ENCODE measurements at regions not wholly inside any gene's neighbourhood (a gene's known extent, or its start where the extent isn't known, plus 50 kb on each side); places are given as distances from the start of the nearest gene placed in this dataset.

- DNase-seq (no peak), ATAC-seq (ENCODE audit: low read depth in 2 of 2) (no peak)
- Mint-ChIP-seq H3K36me3 (peaks cover 0 to 12% of the 10 kb centered on the region in 2 donors), H3K4me1 (no peaks in the 10 kb centered on the region), H3K4me3 (no peak overlapping the region), H3K27ac (no peak overlapping the region), H3K27me3 (no peaks in the 10 kb centered on the region), H3K9me3 (peaks cover 0 to 8% (median 0%) of the 10 kb centered on the region in 7 donors)
These were observed 258.5 kb downstream of the OMA1 start for GRCh38 chr1:58287894-58288623.

- Mint-ChIP-seq H3K27me3 (no peaks in the 10 kb centered on the region), H3K4me3 (no peak overlapping the region), H3K9me3 (peaks cover 0 to 8% (median 0%) of the 10 kb centered on the region in 7 donors), H3K4me1 (no peaks in the 10 kb centered on the region), H3K36me3 (peaks cover 0 to 8% of the 10 kb centered on the region in 2 donors), H3K27ac (no peak overlapping the region)
- DNase-seq (no peak), ATAC-seq (ENCODE audit: low read depth in 2 of 2) (no peak)
These were observed 262.4 kb downstream of the OMA1 start for GRCh38 chr1:58284225-58284510.

- DNase-seq (no peak), ATAC-seq (ENCODE audit: low read depth in 2 of 2) (no peak)
- no peaks in the 10 kb centered on the region for H3K4me1 Mint-ChIP-seq
- H3K4me3 Mint-ChIP-seq, result no peak overlapping the region
- no peak overlapping the region for H3K27ac Mint-ChIP-seq
- no peaks in the 10 kb centered on the region for H3K27me3 Mint-ChIP-seq
- peaks cover 0 to 8% (median 0%) of the 10 kb centered on the region in 7 donors for H3K9me3 Mint-ChIP-seq
- peaks cover 0 to 8% of the 10 kb centered on the region in 2 donors for H3K36me3 Mint-ChIP-seq
These were observed 262.9 kb downstream of the OMA1 start for GRCh38 chr1:58283388-58284224.

GRCh38 chr1:58282623-58283387 is 263.7 kb downstream of the OMA1 start:
- Mint-ChIP-seq H3K27me3 (no peaks in the 10 kb centered on the region), H3K36me3 (peaks cover under 1 to 8% of the 10 kb centered on the region in 2 donors), H3K4me1 (no peaks in the 10 kb centered on the region), H3K27ac (no peak overlapping the region), H3K4me3 (no peak overlapping the region), H3K9me3 (peaks cover 0 to 5% (median 0%) of the 10 kb centered on the region in 7 donors)
- no peak for ATAC-seq (ENCODE audit: low read depth in 2 of 2)
- DNase-seq, result no peak

GRCh38 chr1:58266242-58266641 is 280.3 kb downstream of the OMA1 start:
- Mint-ChIP-seq H3K9me3 (peaks cover 0 to 6% (median 0%) of the 10 kb centered on the region in 7 donors), H3K36me3 (no peaks in the 10 kb centered on the region), H3K27me3 (peaks cover 0 to 4% (median 0%) of the 10 kb centered on the region in 3 donors), H3K4me3 (no peak overlapping the region), H3K4me1 (no peaks in the 10 kb centered on the region), H3K27ac (no peak overlapping the region)
- DNase-seq (no peak), ATAC-seq (ENCODE audit: low read depth in 2 of 2) (no peak)

GRCh38 chr1:58264462-58264861 is 282.1 kb downstream of the OMA1 start:
- no peaks in the 10 kb centered on the region for H3K36me3 Mint-ChIP-seq
- H3K4me3 Mint-ChIP-seq, result no peak overlapping the region
- H3K27ac Mint-ChIP-seq, result no peak overlapping the region
- H3K4me1 Mint-ChIP-seq, result no peaks in the 10 kb centered on the region
- ATAC-seq (ENCODE audit: low read depth in 2 of 2), result no peak
- H3K27me3 Mint-ChIP-seq, result peaks cover 0 to 4% (median 0%) of the 10 kb centered on the region in 3 donors
- peaks cover 0 to 6% (median 0%) of the 10 kb centered on the region in 7 donors for H3K9me3 Mint-ChIP-seq
- no peak for DNase-seq

GRCh38 chr1:58262702-58263101 is 283.8 kb downstream of the OMA1 start:
- H3K9me3 Mint-ChIP-seq, result peaks cover 0 to 6% (median 0%) of the 10 kb centered on the region in 7 donors
- no peak overlapping the region for H3K4me3 Mint-ChIP-seq
- H3K27ac Mint-ChIP-seq, result no peak overlapping the region
- DNase-seq (no peak), ATAC-seq (ENCODE audit: low read depth in 2 of 2) (no peak)
- H3K4me1 Mint-ChIP-seq, result no peaks in the 10 kb centered on the region
- peaks cover 0 to 4% (median 0%) of the 10 kb centered on the region in 3 donors for H3K27me3 Mint-ChIP-seq
- no peaks in the 10 kb centered on the region for H3K36me3 Mint-ChIP-seq

GRCh38 chr1:58258082-58258481 is 288.4 kb downstream of the OMA1 start:
- peaks cover 0 to 3% (median 3%) of the 10 kb centered on the region in 3 donors for H3K27me3 Mint-ChIP-seq
- peaks cover 0 to 8% (median 5%) of the 10 kb centered on the region in 7 donors for H3K9me3 Mint-ChIP-seq
- no peaks in the 10 kb centered on the region for H3K36me3 Mint-ChIP-seq
- peak overlapping the region in 1 of 8 donors; percentile 51 for H3K4me3 Mint-ChIP-seq
- ATAC-seq (ENCODE audit: low read depth in 2 of 2), result no peak
- DNase-seq, result no peak
- H3K27ac Mint-ChIP-seq, result no peak overlapping the region
- no peaks in the 10 kb centered on the region for H3K4me1 Mint-ChIP-seq

GRCh38 chr1:58257003-58257402 is 289.5 kb downstream of the OMA1 start:
- H3K27me3 Mint-ChIP-seq, result peaks cover 0 to 9% (median 5%) of the 10 kb centered on the region in 3 donors
- ATAC-seq (ENCODE audit: low read depth in 2 of 2), result no peak
- H3K36me3 Mint-ChIP-seq, result no peaks in the 10 kb centered on the region
- DNase-seq, result no peak
- H3K27ac Mint-ChIP-seq, result no peak overlapping the region
- no peak overlapping the region for H3K4me3 Mint-ChIP-seq
- H3K4me1 Mint-ChIP-seq, result no peaks in the 10 kb centered on the region
- peaks cover 0 to 8% (median 5%) of the 10 kb centered on the region in 7 donors for H3K9me3 Mint-ChIP-seq

GRCh38 chr1:58256546-58256945 is 290.0 kb downstream of the OMA1 start:
- no peaks in the 10 kb centered on the region for H3K36me3 Mint-ChIP-seq
- ATAC-seq (ENCODE audit: low read depth in 2 of 2), result no peak
- H3K4me1 Mint-ChIP-seq, result no peaks in the 10 kb centered on the region

GRCh38 chr1:58256041-58256440 is 290.5 kb downstream of the OMA1 start:
- no peaks in the 10 kb centered on the region for H3K36me3 Mint-ChIP-seq
- peaks cover 8 to 15% (median 12%) of the 10 kb centered on the region in 3 donors for H3K27me3 Mint-ChIP-seq
- no peaks in the 10 kb centered on the region for H3K4me1 Mint-ChIP-seq
- H3K27ac Mint-ChIP-seq, result no peak overlapping the region
- no peak overlapping the region for H3K4me3 Mint-ChIP-seq
- H3K9me3 Mint-ChIP-seq, result peaks cover 0 to 8% (median 5%) of the 10 kb centered on the region in 7 donors
- ATAC-seq (ENCODE audit: low read depth in 2 of 2) (no peak), DNase-seq (no peak)

More at GRCh38 chr1:58256546-58256945, 290.0 kb downstream of the OMA1 start:
- H3K4me3 Mint-ChIP-seq, result no peak overlapping the region
- no peak overlapping the region for H3K27ac Mint-ChIP-seq
- H3K27me3 Mint-ChIP-seq, result peaks cover 3 to 10% (median 7%) of the 10 kb centered on the region in 3 donors
- no peak for DNase-seq
- peaks cover 0 to 8% (median 5%) of the 10 kb centered on the region in 7 donors for H3K9me3 Mint-ChIP-seq

GRCh38 chr1:58255192-58255591 is 291.3 kb downstream of the OMA1 start:
- Mint-ChIP-seq H3K4me3 (no peak overlapping the region), H3K4me1 (peaks cover 0 to 1% (median 0%) of the 10 kb centered on the region in 3 donors), H3K27ac (no peak overlapping the region), H3K27me3 (peaks cover 9 to 21% (median 19%) of the 10 kb centered on the region in 3 donors), H3K36me3 (no peaks in the 10 kb centered on the region), H3K9me3 (peaks cover 0 to 8% (median 5%) of the 10 kb centered on the region in 7 donors)
- DNase-seq, result no peak
- ATAC-seq (ENCODE audit: low read depth in 2 of 2), result no peak

- no peak for DNase-seq
- no peaks in the 10 kb centered on the region for H3K36me3 Mint-ChIP-seq
- H3K27ac Mint-ChIP-seq, result no peak overlapping the region
- ATAC-seq (ENCODE audit: low read depth in 2 of 2), result no peak
- H3K27me3 Mint-ChIP-seq, result peaks cover 25 to 51% (median 29%) of the 10 kb centered on the region in 3 donors
- peaks cover 0 to 15% (median 0%) of the 10 kb centered on the region in 3 donors for H3K4me1 Mint-ChIP-seq
- no peak overlapping the region for H3K4me3 Mint-ChIP-seq
- peaks cover 0 to 8% (median 5%) of the 10 kb centered on the region in 7 donors for H3K9me3 Mint-ChIP-seq
These were observed 295.0 kb downstream of the OMA1 start for GRCh38 chr1:58251430-58252073.
